ENCODE measurements at regions not wholly inside any gene's neighbourhood (a gene's known extent, or its start where the extent isn't known, plus 50 kb on each side); places are given as distances from the start of the nearest gene placed in this dataset.

DNA sequence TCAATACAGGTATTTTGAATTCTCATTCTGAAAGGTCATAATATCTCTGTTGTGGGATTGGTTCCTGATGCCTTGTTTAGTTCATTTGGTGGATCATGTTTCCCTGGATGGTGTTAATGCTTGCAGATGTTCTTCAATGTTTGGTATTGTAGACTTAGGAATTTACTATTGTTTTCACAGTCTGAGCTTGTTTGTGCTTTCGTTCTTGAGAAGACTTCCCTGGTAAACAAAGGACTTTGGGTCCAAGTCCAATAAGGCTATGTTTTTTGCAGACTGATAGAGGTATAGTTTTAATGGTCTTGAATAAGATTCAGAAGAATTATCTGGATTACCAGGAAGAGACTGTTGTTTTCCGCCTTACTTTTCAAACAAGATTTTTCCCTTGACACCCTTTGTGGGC, 1646.3 kb downstream of the AMY1C start:
- Histone ChIP-seq H3K4me3 (ENCODE audit: low read length) (no peak overlapping the region), H4K20me1 (ENCODE audit: insufficient read depth, low read length) (no peaks in the 10 kb centered on the region), H3K27ac (ENCODE audit: low read length) (no peak overlapping the region), H2AFZ (ENCODE audit: low read depth, low read length) (no peak overlapping the region), H3K4me2 (ENCODE audit: low read length) (no peak overlapping the region), H3K79me2 (ENCODE audit: low read length) (no peaks in the 10 kb centered on the region), H3K36me3 (replicated peaks; ENCODE audit: low read depth, low read length) (no peaks in the 10 kb centered on the region), H3K4me1 (ENCODE audit: low read length) (no peaks in the 10 kb centered on the region), H3K9ac (ENCODE audit: low read length) (no peak overlapping the region), H3K9me3 (ENCODE audit: insufficient read depth, low read length) (no peaks in the 10 kb centered on the region), H3K27me3 (ENCODE audit: low read depth, low read length) (no peaks in the 10 kb centered on the region)
- no peak for TF ChIP-seq EZH2phosphoT487 (IDR thresholded peaks at IDR 0.05; ENCODE audit: low read depth)
- TF ChIP-seq, protein P1, sequence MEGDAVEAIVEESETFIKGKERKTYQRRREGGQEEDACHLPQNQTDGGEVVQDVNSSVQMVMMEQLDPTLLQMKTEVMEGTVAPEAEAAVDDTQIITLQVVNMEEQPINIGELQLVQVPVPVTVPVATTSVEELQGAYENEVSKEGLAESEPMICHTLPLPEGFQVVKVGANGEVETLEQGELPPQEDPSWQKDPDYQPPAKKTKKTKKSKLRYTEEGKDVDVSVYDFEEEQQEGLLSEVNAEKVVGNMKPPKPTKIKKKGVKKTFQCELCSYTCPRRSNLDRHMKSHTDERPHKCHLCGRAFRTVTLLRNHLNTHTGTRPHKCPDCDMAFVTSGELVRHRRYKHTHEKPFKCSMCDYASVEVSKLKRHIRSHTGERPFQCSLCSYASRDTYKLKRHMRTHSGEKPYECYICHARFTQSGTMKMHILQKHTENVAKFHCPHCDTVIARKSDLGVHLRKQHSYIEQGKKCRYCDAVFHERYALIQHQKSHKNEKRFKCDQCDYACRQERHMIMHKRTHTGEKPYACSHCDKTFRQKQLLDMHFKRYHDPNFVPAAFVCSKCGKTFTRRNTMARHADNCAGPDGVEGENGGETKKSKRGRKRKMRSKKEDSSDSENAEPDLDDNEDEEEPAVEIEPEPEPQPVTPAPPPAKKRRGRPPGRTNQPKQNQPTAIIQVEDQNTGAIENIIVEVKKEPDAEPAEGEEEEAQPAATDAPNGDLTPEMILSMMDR (IDR thresholded peaks at IDR 0.05; ENCODE audit: low read depth, low read length), result no peak

GRCh38 chr1:105398909-105399308, 1649.2 kb downstream of the AMY1C start:
- Histone ChIP-seq H3K27me3 (ENCODE audit: low read depth, low read length) (no peaks in the 10 kb centered on the region), H3K27ac (ENCODE audit: low read length) (no peak overlapping the region), H3K9me3 (ENCODE audit: insufficient read depth, low read length) (no peaks in the 10 kb centered on the region), H3K79me2 (ENCODE audit: low read length) (no peaks in the 10 kb centered on the region), H4K20me1 (ENCODE audit: insufficient read depth, low read length) (no peaks in the 10 kb centered on the region), H3K36me3 (replicated peaks; ENCODE audit: low read depth, low read length) (no peaks in the 10 kb centered on the region), H3K9ac (ENCODE audit: low read length) (no peak overlapping the region), H3K4me3 (ENCODE audit: low read length) (no peak overlapping the region), H2AFZ (ENCODE audit: low read depth, low read length) (no peak overlapping the region), H3K4me1 (ENCODE audit: low read length) (no peaks in the 10 kb centered on the region), H3K4me2 (ENCODE audit: low read length) (no peak overlapping the region)
- TF ChIP-seq EZH2phosphoT487 (IDR thresholded peaks at IDR 0.05; ENCODE audit: low read depth), result no peak
- TF ChIP-seq, protein P1 (IDR thresholded peaks at IDR 0.05; ENCODE audit: low read depth, low read length), result no peak

GRCh38 chr1:105399716-105400115, 1650.0 kb downstream of the AMY1C start:
- H4K20me1 ChIP-seq (ENCODE audit: insufficient read depth, low read length), result no peaks in the 10 kb centered on the region
- no peaks in the 10 kb centered on the region for H3K9me3 ChIP-seq (ENCODE audit: insufficient read depth, low read length)
- H2AFZ ChIP-seq (ENCODE audit: low read depth, low read length), result no peak overlapping the region
- H3K27me3 ChIP-seq (ENCODE audit: low read depth, low read length), result no peaks in the 10 kb centered on the region
- H3K36me3 ChIP-seq (replicated peaks; ENCODE audit: low read depth, low read length), result no peaks in the 10 kb centered on the region
- no peaks in the 10 kb centered on the region for H3K4me1 ChIP-seq (ENCODE audit: low read length)
- H3K79me2 ChIP-seq (ENCODE audit: low read length), result no peaks in the 10 kb centered on the region
- H3K27ac ChIP-seq (ENCODE audit: low read length), result no peak overlapping the region
- H3K9ac ChIP-seq (ENCODE audit: low read length), result no peak overlapping the region
- H3K4me3 ChIP-seq (ENCODE audit: low read length), result no peak overlapping the region
- H3K4me2 ChIP-seq (ENCODE audit: low read length), result no peak overlapping the region
- TF ChIP-seq, protein P1 (IDR thresholded peaks at IDR 0.05; ENCODE audit: low read depth, low read length), result no peak
- TF ChIP-seq EZH2phosphoT487 (IDR thresholded peaks at IDR 0.05; ENCODE audit: low read depth), result no peak

- Histone ChIP-seq H3K27ac (ENCODE audit: low read length) (no peak overlapping the region), H4K20me1 (ENCODE audit: insufficient read depth, low read length) (no peaks in the 10 kb centered on the region), H3K9me3 (ENCODE audit: insufficient read depth, low read length) (no peaks in the 10 kb centered on the region), H3K4me2 (ENCODE audit: low read length) (no peak overlapping the region), H3K4me3 (ENCODE audit: low read length) (no peak overlapping the region), H2AFZ (ENCODE audit: low read depth, low read length) (no peak overlapping the region), H3K4me1 (ENCODE audit: low read length) (0 out of 2 replicates have a peak, but pooled peaks cover 2% of the 10 kb centered on the region), H3K79me2 (ENCODE audit: low read length) (no peaks in the 10 kb centered on the region), H3K9ac (ENCODE audit: low read length) (no peak overlapping the region), H3K36me3 (replicated peaks; ENCODE audit: low read depth, low read length) (no peaks in the 10 kb centered on the region), H3K27me3 (ENCODE audit: low read depth, low read length) (no peaks in the 10 kb centered on the region)
- TF ChIP-seq, protein P1 (IDR thresholded peaks at IDR 0.05; ENCODE audit: low read depth, low read length), result no peak
- no peak for TF ChIP-seq EZH2phosphoT487 (IDR thresholded peaks at IDR 0.05; ENCODE audit: low read depth)
Observed at GRCh38 chr1:105416261-105416660, 1640.2 kb upstream of the PRMT6 start.

All from OCI-LY3 (cell line).